NB4 (cell line): ENCODE measurements at regions not wholly inside any gene's neighbourhood (a gene's known extent, or its start where the extent isn't known, plus 50 kb on each side); places are given as distances from the start of the nearest gene placed in this dataset.
A peak's percentile ranks its signal among the peaks of the same experiment; 100 is the strongest.

Experiments
- DNase-seq: peaks from one replicate; pipeline ENCODE4 v3.0.0; 2010; ENCODE audit warnings: low read depth
- H3K4me3 ChIP-seq: one replicate; pipeline ENCODE4 v1.5.1; 2011; ENCODE audit warnings: mild to moderate bottlenecking, low read depth, low read length, moderate library complexity
- MYC ChIP-seq: IDR thresholded peaks from 2 replicates; pipeline ENCODE4 v1.6.1; 2011; ENCODE audit warnings: low read depth, low read length
- POLR2A ChIP-seq: IDR thresholded peaks from 2 replicates; pipeline ENCODE4 v1.6.1; 2011; ENCODE audit warnings: mild to moderate bottlenecking; ENCODE audit not compliant: insufficient read length; ENCODE audit errors: extremely low read depth
- TF ChIP-seq, protein P1 (sequence below): IDR thresholded peaks from 2 replicates; pipeline ENCODE4 v1.6.1; 2011; ENCODE audit warnings: low read depth, low read length
- TF ChIP-seq, protein P2 (sequence below): IDR thresholded peaks from one replicate; pipeline ENCODE4 v1.5.1; 2012; ENCODE audit warnings: low read depth, low read length

DNA sequence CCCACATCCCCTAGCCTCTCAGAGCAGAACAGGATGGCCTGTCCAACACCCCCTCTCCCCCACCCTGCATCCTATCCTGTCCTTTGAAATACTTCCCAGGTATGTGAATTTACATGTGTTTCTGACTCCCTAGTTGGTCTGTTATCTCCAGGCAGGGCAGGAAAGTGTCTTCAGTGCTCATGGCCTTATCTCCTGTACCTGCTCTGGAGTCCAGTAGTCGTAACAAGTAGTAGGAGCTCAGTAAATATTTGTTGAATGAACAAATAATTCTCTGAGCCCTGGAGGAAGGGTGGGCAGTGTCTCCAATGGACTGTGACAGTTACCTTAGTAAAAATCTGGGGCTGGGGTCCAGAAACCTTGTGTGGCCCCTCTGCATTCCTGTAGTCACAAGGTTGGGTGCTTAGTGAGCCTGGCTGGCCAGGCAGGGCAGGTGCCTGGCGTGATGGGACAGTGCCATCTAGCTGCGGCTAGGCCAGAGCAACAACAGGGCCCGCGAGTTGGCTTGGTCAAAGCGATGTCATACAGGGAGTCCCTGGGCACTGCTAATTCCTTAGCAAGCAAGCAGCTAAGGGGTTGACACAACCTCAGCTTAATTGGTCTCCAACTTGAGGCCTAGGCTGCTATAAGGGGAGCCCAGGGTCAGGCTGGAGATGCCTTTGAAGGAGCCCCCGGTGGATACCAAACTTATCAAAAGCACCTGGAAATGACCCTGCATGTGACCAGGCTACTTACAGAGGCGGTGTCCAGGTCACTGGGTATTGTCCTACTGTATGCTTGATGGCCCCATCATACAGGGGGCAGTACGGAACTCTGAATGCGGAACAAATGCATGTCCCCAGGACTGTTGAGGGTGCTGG is 89.0 kb upstream of the PPM1J start:
- TF ChIP-seq, protein P1, sequence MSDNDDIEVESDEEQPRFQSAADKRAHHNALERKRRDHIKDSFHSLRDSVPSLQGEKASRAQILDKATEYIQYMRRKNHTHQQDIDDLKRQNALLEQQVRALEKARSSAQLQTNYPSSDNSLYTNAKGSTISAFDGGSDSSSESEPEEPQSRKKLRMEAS, result no peak
- TF ChIP-seq, protein P2, sequence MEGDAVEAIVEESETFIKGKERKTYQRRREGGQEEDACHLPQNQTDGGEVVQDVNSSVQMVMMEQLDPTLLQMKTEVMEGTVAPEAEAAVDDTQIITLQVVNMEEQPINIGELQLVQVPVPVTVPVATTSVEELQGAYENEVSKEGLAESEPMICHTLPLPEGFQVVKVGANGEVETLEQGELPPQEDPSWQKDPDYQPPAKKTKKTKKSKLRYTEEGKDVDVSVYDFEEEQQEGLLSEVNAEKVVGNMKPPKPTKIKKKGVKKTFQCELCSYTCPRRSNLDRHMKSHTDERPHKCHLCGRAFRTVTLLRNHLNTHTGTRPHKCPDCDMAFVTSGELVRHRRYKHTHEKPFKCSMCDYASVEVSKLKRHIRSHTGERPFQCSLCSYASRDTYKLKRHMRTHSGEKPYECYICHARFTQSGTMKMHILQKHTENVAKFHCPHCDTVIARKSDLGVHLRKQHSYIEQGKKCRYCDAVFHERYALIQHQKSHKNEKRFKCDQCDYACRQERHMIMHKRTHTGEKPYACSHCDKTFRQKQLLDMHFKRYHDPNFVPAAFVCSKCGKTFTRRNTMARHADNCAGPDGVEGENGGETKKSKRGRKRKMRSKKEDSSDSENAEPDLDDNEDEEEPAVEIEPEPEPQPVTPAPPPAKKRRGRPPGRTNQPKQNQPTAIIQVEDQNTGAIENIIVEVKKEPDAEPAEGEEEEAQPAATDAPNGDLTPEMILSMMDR, result peak; percentile 79
- no peak overlapping the region for H3K4me3 ChIP-seq
- DNase-seq, result peak; percentile 71

DNA sequence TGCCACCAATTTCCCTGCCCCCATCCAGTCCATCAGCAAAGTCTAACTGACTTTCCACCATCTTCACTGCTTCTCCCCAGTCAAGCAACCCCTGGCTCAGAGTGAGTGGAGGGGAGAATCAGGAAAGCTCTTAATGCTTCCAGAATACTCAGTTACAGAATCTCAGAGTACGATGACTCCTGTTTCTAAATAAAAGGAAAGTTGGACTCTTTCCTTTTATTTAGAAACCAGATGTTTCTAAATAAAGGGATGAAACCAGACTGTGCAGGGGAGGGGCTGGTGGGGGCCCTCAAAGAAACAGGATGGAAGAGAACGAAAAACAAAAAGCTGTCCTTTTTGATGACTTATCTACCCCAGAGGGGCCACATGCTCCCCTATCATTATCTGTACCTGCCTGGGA is 85.2 kb upstream of the PPM1J start:
- no peak overlapping the region for H3K4me3 ChIP-seq
- no peak for DNase-seq
- TF ChIP-seq, protein P1, result no peak
- TF ChIP-seq POLR2A, result no peak

DNA sequence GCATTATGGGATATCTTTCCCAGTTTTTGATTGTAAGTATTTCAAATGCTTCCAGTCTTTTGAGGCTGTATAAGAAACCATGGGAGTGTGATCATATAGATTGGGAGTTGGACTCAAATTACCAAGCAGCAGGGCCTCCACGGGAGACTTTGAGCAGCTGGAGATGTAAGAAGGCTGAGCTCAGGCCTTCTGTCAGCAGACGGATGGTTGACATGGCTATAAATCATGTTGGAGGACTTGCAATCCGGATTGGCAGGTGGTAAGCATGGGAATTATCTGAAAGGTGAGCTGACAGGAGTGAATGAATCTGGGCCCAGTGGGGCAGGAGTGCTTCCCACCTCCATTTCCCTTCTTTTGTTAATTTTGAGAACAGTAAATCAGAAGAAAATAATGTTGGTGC is 83.2 kb upstream of the PPM1J start:
- no peak overlapping the region for H3K4me3 ChIP-seq
- no peak for TF ChIP-seq MYC
- TF ChIP-seq, protein P1, result no peak
- no peak for TF ChIP-seq POLR2A
- no peak for DNase-seq

DNA sequence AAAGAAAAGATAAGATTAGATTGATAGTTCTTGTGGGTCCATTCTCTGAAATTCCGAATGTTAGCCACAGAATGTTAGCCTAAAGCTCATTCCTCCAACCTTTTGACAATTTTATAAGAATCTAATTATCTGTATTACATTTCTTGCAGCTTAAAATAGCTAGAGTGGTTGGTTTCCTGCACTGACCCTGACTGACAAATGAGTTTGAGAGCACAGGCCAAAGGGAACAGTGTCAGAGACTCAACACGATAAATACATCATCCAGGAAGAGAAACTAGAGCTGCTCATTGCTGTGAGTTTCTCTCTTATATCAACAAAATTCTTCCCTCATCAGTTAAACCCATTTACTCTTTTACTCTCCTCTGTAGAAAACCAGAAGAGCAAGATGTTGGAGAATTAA is 82.1 kb upstream of the PPM1J start:
- H3K4me3 ChIP-seq, result no peak overlapping the region
- no peak for TF ChIP-seq MYC
- TF ChIP-seq POLR2A, result no peak
- TF ChIP-seq, protein P2, result no peak
- TF ChIP-seq, protein P1, result no peak
- no peak for DNase-seq

DNA sequence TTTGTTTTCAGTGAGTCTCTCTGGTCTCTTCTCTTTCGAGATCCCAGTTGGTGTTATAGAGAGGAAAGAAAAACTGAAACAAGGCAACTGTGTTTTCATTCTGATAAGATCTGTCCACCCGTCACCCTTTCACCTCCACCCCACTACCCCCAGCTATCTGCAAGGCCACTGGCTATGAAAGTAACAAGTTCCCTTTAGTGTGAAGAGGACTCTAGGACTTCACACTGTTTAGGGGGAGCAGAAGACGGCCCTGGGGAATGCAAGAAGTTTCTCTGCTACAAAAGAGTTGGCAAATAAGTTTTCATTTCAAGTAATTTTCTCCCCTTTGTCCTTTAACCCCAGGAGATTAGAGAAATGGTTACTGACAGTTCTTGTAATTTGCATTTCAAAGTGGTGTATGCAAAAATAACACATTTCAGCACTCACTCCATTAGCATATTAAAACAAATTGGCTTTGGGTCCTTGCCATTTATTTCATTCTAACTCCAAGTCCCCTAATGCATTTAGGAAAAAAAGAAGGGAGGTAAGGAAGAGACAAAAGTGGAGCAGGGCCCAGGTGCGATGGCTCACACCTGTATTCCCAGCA is 79.6 kb upstream of the PPM1J start:
- no peak overlapping the region for H3K4me3 ChIP-seq
- DNase-seq, result no peak
- TF ChIP-seq POLR2A (no peak), MYC (no peak)
- TF ChIP-seq, protein P1, result no peak
- TF ChIP-seq, protein P2, result no peak

DNA sequence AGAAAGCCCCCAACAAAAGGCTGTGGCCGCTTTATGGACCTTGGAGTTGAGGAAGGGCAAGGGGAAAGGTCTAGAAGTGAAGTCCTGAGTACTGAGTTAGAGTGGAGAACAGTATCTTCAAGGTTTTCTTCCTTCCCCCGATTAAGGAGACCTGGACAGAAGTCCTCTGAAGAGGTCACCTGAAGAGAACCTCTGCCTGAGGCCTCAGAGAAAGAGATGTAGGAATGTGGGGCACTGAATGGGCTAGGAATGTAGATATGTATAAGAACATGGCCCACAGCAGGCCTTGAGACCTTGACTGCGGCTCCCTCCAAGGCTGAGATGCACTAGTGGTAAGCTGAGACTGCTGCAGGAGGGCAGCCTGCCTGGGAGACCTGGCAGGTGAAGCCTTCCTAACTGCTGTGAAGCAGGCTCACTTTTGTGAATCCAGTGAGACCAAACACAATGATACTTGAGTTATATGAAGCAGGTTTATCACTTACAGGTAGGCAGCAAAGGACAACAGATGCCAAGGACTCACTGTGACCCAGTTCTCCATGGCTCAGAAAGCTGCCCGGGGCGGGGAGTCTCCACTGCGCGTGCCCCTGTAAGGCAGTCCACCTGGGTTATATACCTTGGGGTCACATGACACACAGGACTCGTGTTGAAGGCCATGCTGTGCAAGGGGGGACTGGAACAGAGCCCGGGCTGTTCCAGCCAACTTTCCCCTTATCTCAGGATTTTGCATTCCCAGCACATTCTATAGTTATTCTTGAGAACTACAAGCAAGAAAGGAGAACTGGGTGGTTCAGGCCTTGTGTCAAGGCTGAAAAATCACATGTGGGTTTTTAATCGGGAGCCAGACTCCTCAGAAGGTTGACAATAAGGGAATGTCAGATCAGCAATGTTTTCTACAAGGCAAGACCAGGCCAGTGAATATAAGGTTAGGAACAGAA is 78.8 kb upstream of the PPM1J start:
- DNase-seq, result no peak
- H3K4me3 ChIP-seq, result no peak overlapping the region
- TF ChIP-seq POLR2A (no peak), MYC (no peak)
- TF ChIP-seq, protein P1, result no peak
- TF ChIP-seq, protein P2, result no peak
